HG03095 (cell line): ENCODE measurements at regions not wholly inside any gene's neighbourhood (a gene's known extent, or its start where the extent isn't known, plus 50 kb on each side); places are given as distances from the start of the nearest gene placed in this dataset.

Experiments used
- ATAC-seq: cut with Tn5 transposase; IDR thresholded peaks from one replicate; pipeline ENCODE4 v1.9.1; 2021; ENCODE audit warnings: moderate library complexity; ENCODE audit not compliant: unreplicated experiment

DNA sequence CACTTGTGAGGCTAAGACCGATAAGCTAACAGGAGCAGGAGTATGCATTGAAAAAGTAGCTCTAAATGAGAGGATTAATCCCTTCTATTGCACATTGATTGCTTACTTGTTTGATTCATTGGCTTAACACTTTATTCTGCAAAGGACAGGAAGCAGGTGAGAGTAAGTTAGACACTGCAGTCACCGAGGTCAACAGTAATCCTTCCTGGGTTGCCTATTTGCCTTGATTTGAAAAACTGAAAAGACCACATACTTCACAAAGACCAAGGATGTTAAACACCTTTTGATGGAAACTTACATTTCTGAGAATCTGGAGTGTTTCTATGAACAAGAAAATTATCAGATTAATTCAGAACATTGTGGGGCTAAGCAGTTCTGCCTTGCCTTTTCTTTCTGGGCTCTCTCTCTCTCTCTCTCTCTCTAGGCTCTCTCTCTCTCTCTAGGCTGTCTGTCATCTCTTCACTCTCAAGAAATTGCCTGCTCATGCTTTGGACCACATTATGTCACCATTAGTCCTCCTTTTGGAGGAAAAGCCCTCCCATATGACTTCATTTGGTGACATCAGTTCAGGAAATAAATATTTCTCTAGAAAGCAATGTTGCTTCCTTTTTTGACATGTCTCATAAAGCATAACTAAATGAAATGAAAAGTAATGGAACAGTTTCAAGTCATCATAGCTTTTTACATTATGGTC is 103.8 kb downstream of the TNFSF18 start:
- ATAC-seq, result no peak

- ATAC-seq, result no peak
Measured at GRCh38 chr1:172948457-172948856, 102.3 kb downstream of the TNFSF18 start.

- no peak for ATAC-seq
Measured at GRCh38 chr1:172949096-172949495, 101.6 kb downstream of the TNFSF18 start.

DNA sequence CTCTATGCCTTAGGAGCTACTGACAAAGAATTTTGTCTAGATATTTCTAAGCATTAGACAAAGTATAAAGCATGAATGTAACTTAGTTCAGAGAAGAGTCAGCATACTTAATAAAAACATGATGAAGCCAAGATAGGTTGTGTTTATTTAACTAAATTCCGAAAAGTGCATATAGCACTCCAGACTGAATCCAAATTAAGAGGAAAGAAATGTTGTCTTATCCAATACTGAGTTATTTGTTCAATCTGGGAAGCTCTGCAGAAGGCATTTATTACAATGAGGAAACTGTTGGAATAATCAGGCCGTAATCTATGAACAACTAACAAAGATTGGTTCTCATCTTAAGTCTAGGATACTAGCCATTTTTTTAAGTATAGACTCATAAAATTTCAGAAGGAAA is 100.2 kb downstream of the TNFSF18 start:
- no peak for ATAC-seq

DNA sequence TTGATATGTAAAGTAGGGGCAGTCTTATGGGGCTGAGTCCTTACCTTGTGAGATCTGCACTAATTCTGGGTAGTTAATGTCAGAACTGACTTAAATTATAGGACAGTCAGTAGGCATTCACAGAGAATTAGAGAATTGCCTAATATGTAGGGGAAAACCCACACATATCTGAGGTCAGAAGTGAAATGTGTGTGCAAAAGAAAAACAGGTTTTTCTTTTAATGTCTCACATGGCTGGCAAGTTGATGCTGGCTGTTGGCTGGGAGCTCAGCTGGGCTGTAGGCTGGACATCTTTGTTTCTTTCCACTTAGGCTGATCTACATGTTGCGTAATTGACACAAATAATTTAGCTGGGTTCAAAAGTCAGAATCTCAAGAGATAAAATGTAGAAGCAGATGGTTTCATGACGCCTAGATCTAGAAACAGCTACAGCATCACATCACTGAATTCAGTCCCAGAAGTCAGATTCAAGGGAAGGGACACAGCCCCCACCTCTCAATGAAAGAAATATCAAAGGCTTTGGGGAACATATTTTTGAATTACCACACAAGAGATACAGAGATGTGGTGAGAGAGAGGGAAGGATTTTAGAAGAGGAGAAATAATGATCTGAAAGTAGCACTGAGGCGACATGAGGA is 98.9 kb downstream of the TNFSF18 start:
- no peak for ATAC-seq

- ATAC-seq, result no peak
Measured at GRCh38 chr1:172952516-172952915, 98.2 kb downstream of the TNFSF18 start.

DNA sequence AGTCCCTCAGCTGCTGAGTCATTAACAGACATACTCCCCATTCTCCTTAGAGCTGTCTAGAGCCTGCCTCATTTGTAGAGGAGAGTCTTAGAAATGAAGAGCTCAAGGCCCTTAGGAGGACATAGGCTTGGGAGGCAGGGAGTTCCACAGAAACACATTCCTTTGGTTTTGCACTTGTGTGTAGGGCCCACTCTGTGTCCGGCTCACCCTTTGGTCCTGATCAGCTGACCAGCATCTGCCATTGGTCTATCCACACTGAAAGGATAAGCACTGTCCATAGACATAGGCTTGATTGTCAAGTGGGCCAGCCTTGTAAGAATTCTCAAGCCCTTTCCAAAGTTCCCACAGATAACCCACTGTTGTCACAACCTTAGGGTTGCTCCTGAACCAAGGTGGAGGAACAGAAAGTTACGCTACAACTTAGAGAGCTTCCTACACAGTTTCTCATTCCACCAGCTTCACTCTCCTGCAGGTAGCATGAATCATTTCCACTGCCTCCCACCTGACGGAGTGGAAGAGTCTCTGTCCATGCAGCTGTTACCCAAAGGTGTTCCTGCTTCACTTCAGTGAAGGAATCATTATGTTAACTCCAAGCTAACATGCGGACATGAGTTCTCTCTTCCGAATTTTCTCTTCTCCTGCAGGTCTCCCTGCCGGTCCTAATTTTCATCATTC is 96.1 kb downstream of the TNFSF18 start:
- no peak for ATAC-seq

GRCh38 chr1:172955161-172955815 is 95.5 kb downstream of the TNFSF18 start:
- ATAC-seq, result no peak

DNA sequence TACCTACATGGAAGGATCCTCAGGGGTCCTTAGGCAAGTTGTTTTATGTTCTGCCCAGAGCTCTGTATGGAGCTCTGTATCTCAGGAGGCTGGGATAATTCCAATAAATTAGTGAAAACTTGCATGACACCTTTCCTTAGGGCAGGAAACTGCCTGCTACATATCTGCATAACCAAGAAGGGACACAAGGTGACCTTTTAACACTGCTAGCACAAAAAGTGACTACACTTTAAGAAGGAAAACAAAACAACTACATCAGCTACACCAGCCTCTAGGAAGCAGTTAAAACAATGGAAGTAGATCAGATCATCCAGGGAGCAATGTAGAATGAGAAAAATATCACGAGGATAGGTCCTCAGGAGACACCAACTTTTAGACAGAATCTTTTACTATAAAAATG is 93.9 kb downstream of the TNFSF18 start:
- no peak for ATAC-seq

DNA sequence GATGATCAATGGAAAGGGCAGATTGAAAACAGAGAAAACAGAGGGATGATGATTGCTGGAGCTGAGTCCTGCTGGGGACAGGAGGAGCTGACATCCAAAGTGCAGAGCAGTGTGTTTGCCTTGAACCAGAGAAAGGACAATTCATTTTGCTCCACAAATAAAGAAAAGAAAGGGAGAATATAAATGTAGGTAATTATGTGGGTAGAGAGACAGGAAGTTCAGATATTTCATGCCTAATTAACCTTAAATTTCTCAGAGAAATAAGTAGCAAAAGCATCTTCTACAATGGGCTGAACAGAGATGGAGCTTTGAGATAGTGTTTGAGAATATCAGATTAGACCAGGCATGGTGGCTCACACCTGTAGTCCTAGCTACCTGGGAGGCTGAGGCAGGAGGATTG is 93.2 kb downstream of the TNFSF18 start:
- ATAC-seq, result no peak

DNA sequence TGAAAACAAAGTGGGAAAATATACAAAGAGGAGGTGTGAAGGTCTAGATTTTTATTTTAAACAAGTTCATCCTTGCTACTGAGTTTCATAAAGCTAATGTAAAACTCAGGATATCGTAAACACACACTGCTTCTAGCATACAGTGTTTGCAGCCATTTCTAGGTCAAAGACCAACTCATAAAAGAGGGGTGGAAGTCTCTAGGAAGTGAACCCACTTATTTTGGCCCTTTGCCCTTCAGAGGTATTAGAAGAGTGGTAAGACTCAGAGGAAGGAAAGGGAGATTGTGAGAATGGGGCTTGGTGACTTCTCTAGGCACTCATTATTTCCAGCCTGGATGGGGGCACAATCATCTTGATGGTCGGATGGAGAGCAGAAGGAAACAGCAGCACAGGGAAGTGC is 91.2 kb downstream of the TNFSF18 start:
- no peak for ATAC-seq

- no peak for ATAC-seq
Measured at GRCh38 chr1:172960019-172960418, 90.7 kb downstream of the TNFSF18 start.

DNA sequence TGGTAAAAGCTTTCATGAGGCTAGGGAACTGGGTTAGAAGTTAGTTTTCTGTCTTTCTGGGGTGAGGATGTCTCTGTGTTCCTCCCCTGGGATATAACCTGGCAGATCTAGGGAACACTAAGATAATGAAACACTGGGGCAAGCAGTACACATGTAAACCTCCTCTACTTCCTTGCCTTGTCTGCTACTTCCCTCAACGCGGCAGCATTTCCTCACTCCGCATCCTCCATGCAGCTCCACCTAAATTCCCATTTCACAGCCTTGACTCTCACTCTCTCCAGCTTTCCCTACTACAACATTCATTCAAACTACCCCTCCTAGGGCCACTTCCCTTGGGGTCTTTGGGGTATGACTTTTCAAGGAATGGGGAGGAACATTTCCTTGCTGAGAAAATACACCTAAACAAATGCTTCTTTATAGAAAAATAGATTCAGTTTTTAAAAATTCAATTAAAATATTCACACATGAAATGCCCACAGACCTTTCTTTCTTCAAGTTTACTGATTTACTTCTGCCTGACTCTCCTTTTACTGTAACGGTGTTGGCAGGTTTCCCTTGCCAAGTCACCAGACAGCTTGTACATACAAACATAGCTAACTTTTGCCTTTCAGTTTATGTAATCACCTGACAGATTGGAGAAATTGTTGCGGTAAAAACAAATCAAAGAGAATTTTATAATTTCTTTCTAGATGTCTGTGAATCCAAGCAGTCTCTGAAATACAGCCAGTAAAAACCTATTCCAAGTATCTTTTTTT is 90.1 kb downstream of the TNFSF18 start:
- no peak for ATAC-seq

- ATAC-seq, result no peak
Measured at GRCh38 chr1:172964864-172965263, 85.9 kb downstream of the TNFSF18 start.

- no peak for ATAC-seq
Measured at GRCh38 chr1:172966844-172967540, 83.7 kb downstream of the TNFSF18 start.

- ATAC-seq, result no peak
Measured at GRCh38 chr1:172967936-172968335, 82.8 kb downstream of the TNFSF18 start.

GRCh38 chr1:172969611-172970010 is 81.1 kb downstream of the TNFSF18 start:
- ATAC-seq, result no peak

DNA sequence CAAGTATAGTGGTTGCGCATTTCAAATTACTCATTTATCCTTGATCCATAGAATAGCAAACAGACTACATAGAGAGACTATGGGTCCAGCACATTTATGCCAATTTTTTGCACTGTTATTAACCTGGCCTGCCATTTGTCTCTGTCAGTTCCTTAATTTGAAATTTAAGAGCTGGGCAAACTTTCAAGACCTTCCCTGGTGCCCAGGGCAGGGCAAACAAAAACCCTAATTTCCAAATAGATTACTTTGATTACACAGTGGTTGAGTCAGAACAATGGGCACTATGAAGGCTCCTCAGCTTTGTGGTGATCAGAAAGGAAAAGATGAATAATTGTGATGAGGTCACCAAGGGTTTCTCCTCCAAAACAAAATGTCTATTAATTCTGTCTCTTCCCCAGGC is 80.6 kb downstream of the TNFSF18 start:
- ATAC-seq, result no peak

DNA sequence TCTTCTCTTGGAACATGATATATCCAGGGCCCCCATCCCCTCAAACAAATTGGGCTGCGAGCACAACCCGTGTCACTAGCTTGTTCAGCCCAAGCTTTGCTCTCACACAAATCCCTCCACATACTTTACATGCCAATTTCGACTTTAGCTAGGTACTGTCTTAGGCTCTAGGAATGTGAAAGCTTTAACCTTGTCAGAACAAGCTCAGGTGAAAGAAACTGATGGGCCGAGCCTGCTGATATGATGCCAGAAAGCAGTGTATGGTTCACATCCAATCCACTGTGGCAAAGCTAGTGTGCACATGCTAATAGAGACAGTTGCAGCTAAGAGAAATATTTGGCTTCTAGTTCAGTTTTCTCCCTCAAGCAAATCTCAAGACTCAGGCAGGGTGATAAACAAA is 79.5 kb downstream of the TNFSF18 start:
- no peak for ATAC-seq

- ATAC-seq, result no peak
Measured at GRCh38 chr1:172972258-172972657, 78.5 kb downstream of the TNFSF18 start.
